KOPT-K1 (cell line): ENCODE measurements at regions not wholly inside any gene's neighbourhood (a gene's known extent, or its start where the extent isn't known, plus 50 kb on each side); places are given as distances from the start of the nearest gene placed in this dataset.

Experiments
- H3K27ac ChIP-seq: fragments of 200-600 bp; sonication (generic); 2 replicates; pipeline ENCODE4 v1.5.1; 2016; ENCODE audit warnings: antibody characterized with exemption, mild to moderate bottlenecking, low read depth, low read length; ENCODE audit not compliant: poor library complexity, severe bottlenecking
- H3K36me3 ChIP-seq: fragments of 200-600 bp; sonication (generic); 2 replicates; pipeline ENCODE4 v1.5.1; 2017; ENCODE audit warnings: antibody characterized with exemption, mild to moderate bottlenecking, low read length, moderate library complexity; ENCODE audit not compliant: insufficient read depth
- H3K9me3 ChIP-seq: fragments of 200-600 bp; sonication (generic); 2 replicates; pipeline ENCODE4 v1.5.1; 2017; ENCODE audit warnings: antibody characterized with exemption, low read length, mild to moderate bottlenecking; ENCODE audit not compliant: insufficient read depth, poor library complexity, severe bottlenecking

- Histone ChIP-seq H3K36me3 (no peaks in the 10 kb centered on the region), H3K9me3 (no peaks in the 10 kb centered on the region), H3K27ac (no peak overlapping the region)
Observed at GRCh38 chr6:167714152-167714551, 112.6 kb upstream of the AFDN start.

GRCh38 chr6:167717455-167717854 lies 109.3 kb upstream of the AFDN start:
- Histone ChIP-seq H3K27ac (no peak overlapping the region), H3K36me3 (no peaks in the 10 kb centered on the region), H3K9me3 (no peaks in the 10 kb centered on the region)

- Histone ChIP-seq H3K36me3 (no peaks in the 10 kb centered on the region), H3K9me3 (no peaks in the 10 kb centered on the region), H3K27ac (no peak overlapping the region)
Observed at GRCh38 chr6:167717867-167718266, 108.8 kb upstream of the AFDN start.

- no peak overlapping the region for H3K27ac ChIP-seq
- no peaks in the 10 kb centered on the region for H3K9me3 ChIP-seq
- H3K36me3 ChIP-seq = no peaks in the 10 kb centered on the region
Observed at GRCh38 chr6:167719920-167720319, 106.8 kb upstream of the AFDN start.

- no peak overlapping the region for H3K27ac ChIP-seq
- H3K36me3 ChIP-seq = no peaks in the 10 kb centered on the region
- no peaks in the 10 kb centered on the region for H3K9me3 ChIP-seq
Observed at GRCh38 chr6:167720456-167721285, 106.0 kb upstream of the AFDN start.

GRCh38 chr6:167721291-167721690 lies 105.4 kb upstream of the AFDN start:
- Histone ChIP-seq H3K36me3 (no peaks in the 10 kb centered on the region), H3K9me3 (no peaks in the 10 kb centered on the region), H3K27ac (no peak overlapping the region)

- Histone ChIP-seq H3K27ac (no peak overlapping the region), H3K36me3 (no peaks in the 10 kb centered on the region), H3K9me3 (peaks cover 4% of the 10 kb centered on the region)
Observed at GRCh38 chr6:167722634-167723309, 103.9 kb upstream of the AFDN start.

GRCh38 chr6:167726043-167726621 lies 100.6 kb upstream of the AFDN start:
- Histone ChIP-seq H3K27ac (no peak overlapping the region), H3K36me3 (no peaks in the 10 kb centered on the region), H3K9me3 (peaks cover 4% of the 10 kb centered on the region)

- H3K27ac ChIP-seq = no peak overlapping the region
- no peaks in the 10 kb centered on the region for H3K36me3 ChIP-seq
- H3K9me3 ChIP-seq = peaks cover 4% of the 10 kb centered on the region
Observed at GRCh38 chr6:167730441-167730840, 96.3 kb upstream of the AFDN start.

GRCh38 chr6:167731216-167731615 lies 95.5 kb upstream of the AFDN start:
- H3K36me3 ChIP-seq = no peaks in the 10 kb centered on the region
- H3K27ac ChIP-seq = no peak overlapping the region
- peaks cover 4% of the 10 kb centered on the region for H3K9me3 ChIP-seq

GRCh38 chr6:167731731-167732422 lies 94.8 kb upstream of the AFDN start:
- no peak overlapping the region for H3K27ac ChIP-seq
- no peaks in the 10 kb centered on the region for H3K9me3 ChIP-seq
- H3K36me3 ChIP-seq = no peaks in the 10 kb centered on the region

- no peaks in the 10 kb centered on the region for H3K36me3 ChIP-seq
- no peak overlapping the region for H3K27ac ChIP-seq
- no peaks in the 10 kb centered on the region for H3K9me3 ChIP-seq
Observed at GRCh38 chr6:167733740-167734661, 92.7 kb upstream of the AFDN start.

GRCh38 chr6:167734662-167735083 lies 92.0 kb upstream of the AFDN start:
- Histone ChIP-seq H3K27ac (no peak overlapping the region), H3K9me3 (no peaks in the 10 kb centered on the region), H3K36me3 (no peaks in the 10 kb centered on the region)
